ENCODE measurements at regions not wholly inside any gene's neighbourhood (a gene's known extent, or its start where the extent isn't known, plus 50 kb on each side); places are given as distances from the start of the nearest gene placed in this dataset.
A peak's percentile ranks its signal among the peaks of the same experiment; 100 is the strongest.

- no peak for DNase-seq
Observed at GRCh38 chr21:31497914-31498313, 153.9 kb upstream of the TIAM1 start.

- no peak for DNase-seq
Observed at GRCh38 chr21:31493350-31493880, 149.4 kb upstream of the TIAM1 start.

GRCh38 chr21:31491617-31492016, 147.6 kb upstream of the TIAM1 start:
- DNase-seq, result no peak

- DNase-seq, result no peak
Observed at GRCh38 chr21:31490443-31490842, 146.4 kb upstream of the TIAM1 start.

GRCh38 chr21:31489726-31490125, 145.7 kb upstream of the TIAM1 start:
- no peak for DNase-seq

- DNase-seq, result no peak
Observed at GRCh38 chr21:31489014-31489413, 145.0 kb upstream of the TIAM1 start.

- DNase-seq, result no peak
Observed at GRCh38 chr21:31484219-31484618, 140.2 kb upstream of the TIAM1 start.

GRCh38 chr21:31483146-31483545, 139.1 kb upstream of the TIAM1 start:
- no peak for DNase-seq

- DNase-seq, result no peak
Observed at GRCh38 chr21:31482460-31482859, 138.4 kb upstream of the TIAM1 start.

GRCh38 chr21:31480228-31480627, 136.2 kb upstream of the TIAM1 start:
- DNase-seq, result no peak

- DNase-seq, result no peak
Observed at GRCh38 chr21:31479714-31480113, 135.7 kb upstream of the TIAM1 start.

GRCh38 chr21:31479222-31479621, 135.2 kb upstream of the TIAM1 start:
- DNase-seq, result no peak

- DNase-seq, result peak; percentile 7
Observed at GRCh38 chr21:31476263-31477022, 132.4 kb upstream of the TIAM1 start.

GRCh38 chr21:31475223-31475622, 131.2 kb upstream of the TIAM1 start:
- DNase-seq, result no peak

- peak; percentile 18 for DNase-seq
Observed at GRCh38 chr21:31473685-31474345, 129.8 kb upstream of the TIAM1 start.

GRCh38 chr21:31471865-31472264, 127.8 kb upstream of the TIAM1 start:
- no peak for DNase-seq

GRCh38 chr21:31470896-31471694, 127.0 kb upstream of the TIAM1 start:
- DNase-seq, result no peak

GRCh38 chr21:31460980-31461379, 116.9 kb upstream of the TIAM1 start:
- no peak for DNase-seq

GRCh38 chr21:31459457-31459856, 115.4 kb upstream of the TIAM1 start:
- no peak for DNase-seq

GRCh38 chr21:31457675-31458074, 113.6 kb upstream of the TIAM1 start:
- DNase-seq, result no peak

GRCh38 chr21:31456201-31456600, 112.1 kb upstream of the TIAM1 start:
- DNase-seq, result no peak

- no peak for DNase-seq
Observed at GRCh38 chr21:31455506-31455905, 111.4 kb upstream of the TIAM1 start.

GRCh38 chr21:31450980-31451379, 106.9 kb upstream of the TIAM1 start:
- DNase-seq, result no peak

Data from fibroblast of skin of right biceps (primary cell).